ENCODE measurements at regions not wholly inside any gene's neighbourhood (a gene's known extent, or its start where the extent isn't known, plus 50 kb on each side); places are given as distances from the start of the nearest gene placed in this dataset.

DNA sequence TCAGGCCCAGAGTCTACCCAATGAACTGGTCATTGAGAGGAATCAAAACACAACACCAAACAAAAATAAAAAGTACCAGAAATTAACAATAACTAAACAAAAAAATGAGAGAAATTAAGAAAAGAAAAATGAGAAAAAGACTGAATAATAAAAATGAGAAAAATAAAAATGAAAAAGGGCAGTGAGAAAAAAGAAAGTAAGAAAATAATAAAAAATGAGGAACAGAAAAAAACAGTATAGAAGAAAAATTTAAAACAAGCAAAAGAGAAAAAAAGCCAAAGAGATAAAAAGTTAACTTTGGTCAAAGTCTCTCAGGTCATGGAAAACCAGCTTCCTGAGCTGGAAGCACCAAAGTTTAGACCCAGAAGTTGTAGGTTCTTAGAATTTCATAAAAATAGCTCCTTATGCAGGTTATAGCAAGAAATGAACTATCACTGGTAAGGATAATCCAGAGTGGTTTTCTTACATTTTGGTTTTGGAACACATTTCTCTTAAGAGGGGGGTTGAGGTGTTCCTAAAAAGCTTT, 51.0 kb upstream of the WDR17 start:
- no peak for DNase-seq

Data from CD4-positive, alpha-beta T cell treated with Interleukin-4 for 4 hours (primary cell).